OCI-LY7 (cell line): ENCODE measurements at regions not wholly inside any gene's neighbourhood (a gene's known extent, or its start where the extent isn't known, plus 50 kb on each side); places are given as distances from the start of the nearest gene placed in this dataset.

ENCODE experiments used
- BruUV-seq: library from RNA; stranded (reverse); fragments of 400-500 nt; replicated peaks from 2 replicates; lab custom pipeline; 2021; lab: Mats Ljungman, UMichigan
- CTCF ChIA-PET: fragments of 300-600 bp; sonication (Branson Sonifier 250); formaldehyde crosslinking; loops from one replicate; lab custom pipeline; 2022; ENCODE audit warnings: antibody characterized with exemption; ENCODE audit not compliant: unreplicated experiment; lab: Charles Lee
- POLR2A ChIA-PET: fragments of 300-600 bp; sonication (Branson Sonifier 250); formaldehyde crosslinking; loops from one replicate; lab custom pipeline; 2022; ENCODE audit warnings: antibody characterized with exemption; lab: Charles Lee
- DNase-seq: peaks from one replicate; pipeline ENCODE4 v3.0.0-alpha.2; 2015; ENCODE audit warnings: low spot score
- H2AFZ ChIP-seq: fragments of 200-600 bp; sonication (generic), shearing (Covaris generic); 2 replicates; pipeline ENCODE4 v1.6.1; 2014; ENCODE audit warnings: mild to moderate bottlenecking, antibody characterized with exemption, low read length, moderate library complexity
- H3K27ac ChIP-seq: fragments of 200-600 bp; sonication (generic); 2 replicates; pipeline ENCODE4 v1.5.1; 2014; ENCODE audit warnings: mixed run types, low read depth, mild to moderate bottlenecking, moderate library complexity, low read length, inconsistent platforms; ENCODE audit not compliant: poor library complexity, severe bottlenecking
- H3K36me3 ChIP-seq: fragments of 200-600 bp; sonication (generic); 2 replicates; pipeline ENCODE4 v1.6.1; 2014; ENCODE audit warnings: mild to moderate bottlenecking, antibody characterized with exemption, low read length, moderate library complexity, mixed read lengths; ENCODE audit not compliant: insufficient read depth
- H3K4me1 ChIP-seq: fragments of 200-600 bp; sonication (generic); 2 replicates; pipeline ENCODE4 v1.5.1; 2014; ENCODE audit warnings: mild to moderate bottlenecking, low read length; ENCODE audit not compliant: insufficient read depth, poor library complexity, severe bottlenecking
- H3K4me2 ChIP-seq: fragments of 200-600 bp; sonication (generic); 2 replicates; pipeline ENCODE4 v1.6.1; 2014; ENCODE audit warnings: mild to moderate bottlenecking, low read length
- H3K4me3 ChIP-seq: fragments of 200-600 bp; sonication (generic); 2 replicates; pipeline ENCODE4 v1.5.1; 2014; ENCODE audit warnings: mild to moderate bottlenecking, low read depth, low read length; ENCODE audit not compliant: poor library complexity, severe bottlenecking
- H3K79me2 ChIP-seq: fragments of 200-600 bp; sonication (generic); 2 replicates; pipeline ENCODE4 v1.6.1; 2016; ENCODE audit warnings: low read depth, mild to moderate bottlenecking, low read length, moderate library complexity, mixed read lengths; ENCODE audit not compliant: insufficient read depth
- H3K9me2 ChIP-seq: fragments of 200-600 bp; sonication (generic); 2 replicates; pipeline ENCODE4 v1.6.1; 2016; ENCODE audit warnings: mild to moderate bottlenecking, low read length, mixed read lengths; ENCODE audit not compliant: insufficient read depth
- H3K9me3 ChIP-seq: fragments of 200-600 bp; sonication (generic); 2 replicates; pipeline ENCODE4 v1.6.1; 2014; ENCODE audit warnings: mild to moderate bottlenecking, mixed run types, low read length, mixed read lengths
- H4K20me1 ChIP-seq: fragments of 200-600 bp; sonication (generic); 2 replicates; pipeline ENCODE4 v1.6.1; 2014; ENCODE audit warnings: mild to moderate bottlenecking, antibody characterized with exemption, low read length, moderate library complexity, mixed read lengths; ENCODE audit not compliant: insufficient read depth
- CTCF ChIP-seq: fragments of 200-600 bp; sonication (generic); conservative IDR thresholded peaks from 2 replicates; pipeline ENCODE4 v1.5.1; 2014; ENCODE audit warnings: mild to moderate bottlenecking, antibody characterized with exemption, low read length, moderate library complexity, mixed read lengths
- EZH2phosphoT487 ChIP-seq: fragments of 200-600 bp; sonication (generic); IDR thresholded peaks from 2 replicates; pipeline ENCODE4 v1.6.1; 2018; ENCODE audit warnings: low read depth, borderline replicate concordance, mild to moderate bottlenecking, mixed run types, antibody characterized with exemption, low read length, moderate library complexity, mixed read lengths
- intact Hi-C: fragments of 100-400 bp; cut with micrococcal nuclease; formaldehyde crosslinking; loops from one replicate; pipeline ENCODE4 v1.10.0; 2022; ENCODE audit not compliant: unreplicated experiment

GRCh38 chr21:17964199-17964598 is 145.0 kb upstream of the C21orf91 start:
- Histone ChIP-seq H4K20me1 (no peaks in the 10 kb centered on the region), H3K9me2 (no peaks in the 10 kb centered on the region), H3K36me3 (no peaks in the 10 kb centered on the region), H3K79me2 (no peaks in the 10 kb centered on the region), H3K4me2 (no peak overlapping the region), H2AFZ (no peak overlapping the region), H3K9me3 (no peaks in the 10 kb centered on the region), H3K4me3 (no peak overlapping the region), H3K27ac (no peak overlapping the region), H3K4me1 (no peaks in the 10 kb centered on the region)
- TF ChIP-seq EZH2phosphoT487: no peak
- no peak for TF ChIP-seq CTCF
- POLR2A ChIA-PET: no interaction called here
- CTCF ChIA-PET: no interaction called here
- BruUV-seq: no TSS peak
- DNase-seq: no peak
- intact Hi-C loops: no loop called here

GRCh38 chr21:17950591-17950990 is 131.4 kb upstream of the C21orf91 start:
- no peak for TF ChIP-seq CTCF
- no peak for TF ChIP-seq EZH2phosphoT487
- no peaks in the 10 kb centered on the region for H3K4me1 ChIP-seq
- no peaks in the 10 kb centered on the region for H3K79me2 ChIP-seq
- no peak overlapping the region for H3K4me2 ChIP-seq
- intact Hi-C loops: no loop called here
- no peaks in the 10 kb centered on the region for H4K20me1 ChIP-seq
- ChIA-PET CTCF (no interaction called here), POLR2A (interaction anchor here (0.9 kb wide), 1 partner anchor 269 kb away, joined by 3 read pairs; no protein-coding TSS in a partner anchor)
- no TSS peak for BruUV-seq
- no peaks in the 10 kb centered on the region for H3K36me3 ChIP-seq
- no peak overlapping the region for H2AFZ ChIP-seq
- no peak overlapping the region for H3K4me3 ChIP-seq
- no peaks in the 10 kb centered on the region for H3K9me2 ChIP-seq
- no peak for DNase-seq
- H3K27ac ChIP-seq: no peak overlapping the region
- H3K9me3 ChIP-seq: no peaks in the 10 kb centered on the region

- no TSS peak for BruUV-seq
- POLR2A ChIA-PET: interaction anchor here (0.6 to 1.2 kb wide), 4 partner anchors 15 to 268 kb away, joined by 3 read pairs; no protein-coding TSS in a partner anchor
- CTCF ChIA-PET: no interaction called here
Observed at GRCh38 chr21:17949421-17949820, 130.3 kb upstream of the C21orf91 start.

More at GRCh38 chr21:17949421-17949820, 130.3 kb upstream of the C21orf91 start:
- no peaks in the 10 kb centered on the region for H3K36me3 ChIP-seq
- H3K9me2 ChIP-seq: no peaks in the 10 kb centered on the region
- no peaks in the 10 kb centered on the region for H3K9me3 ChIP-seq
- no peak overlapping the region for H3K4me3 ChIP-seq
- no peaks in the 10 kb centered on the region for H4K20me1 ChIP-seq
- H2AFZ ChIP-seq: no peak overlapping the region
- H3K79me2 ChIP-seq: no peaks in the 10 kb centered on the region
- no peaks in the 10 kb centered on the region for H3K4me1 ChIP-seq
- DNase-seq: no peak
- TF ChIP-seq EZH2phosphoT487 (no peak), CTCF (no peak)
- intact Hi-C loops: no loop called here
- no peak overlapping the region for H3K4me2 ChIP-seq
- H3K27ac ChIP-seq: no peak overlapping the region
